SK-N-SH treated with all-trans-retinoic acid at 6 μM for 48 hours (cell line): ENCODE measurements at regions not wholly inside any gene's neighbourhood (a gene's known extent, or its start where the extent isn't known, plus 50 kb on each side); places are given as distances from the start of the nearest gene placed in this dataset.

ENCODE experiments used
- ATAC-seq: fragments of 200-7000 bp; cut with Tn5 transposase; 3 replicates; pipeline ENCODE4 v1.9.1; 2020; ENCODE audit warnings: mild to moderate bottlenecking, moderate library complexity
- ARNTL ChIP-seq: fragments of 450-650 bp; formaldehyde crosslinking; IDR thresholded peaks from 2 replicates; pipeline ENCODE4 v1.5.0; 2020; ENCODE audit warnings: low read depth, mild to moderate bottlenecking, moderate library complexity, borderline replicate concordance
- BACH2 ChIP-seq: fragments of 250-450 bp; sonication (Bioruptor Pico); IDR thresholded peaks from 2 replicates; pipeline ENCODE4 v1.9.0; 2021; ENCODE audit warnings: mild to moderate bottlenecking, borderline replicate concordance
- CSDC2 ChIP-seq: fragments of 250-450 bp; sonication (Bioruptor Pico); IDR thresholded peaks from 2 replicates; pipeline ENCODE4 v1.5.0; 2020; ENCODE audit warnings: mild to moderate bottlenecking, moderate library complexity
- ESRRG ChIP-seq: fragments of 250-450 bp; sonication (Bioruptor Pico); IDR thresholded peaks from 2 replicates; pipeline ENCODE4 v1.6.1; 2021; ENCODE audit warnings: mild to moderate bottlenecking
- GLIS3 ChIP-seq: fragments of 250-450 bp; sonication (Bioruptor Pico); IDR thresholded peaks from 2 replicates; pipeline ENCODE4 v1.5.0; 2020; ENCODE audit warnings: mild to moderate bottlenecking, moderate library complexity
- ISL1 ChIP-seq: fragments of 250-450 bp; sonication (Bioruptor Pico); IDR thresholded peaks from 2 replicates; pipeline ENCODE4 v2.1.2; 2022; ENCODE audit warnings: mild to moderate bottlenecking, moderate library complexity
- OSR1 ChIP-seq: fragments of 250-450 bp; sonication (Bioruptor Pico); IDR thresholded peaks from 2 replicates; pipeline ENCODE4 v1.8.0; 2022; ENCODE audit warnings: moderate library complexity, mild to moderate bottlenecking, inconsistent platforms
- PPARA ChIP-seq: fragments of 250-450 bp; sonication (Bioruptor Pico); IDR thresholded peaks from 2 replicates; pipeline ENCODE4 v1.5.0; 2020; ENCODE audit warnings: mild to moderate bottlenecking, borderline replicate concordance
- RARB ChIP-seq: fragments of 250-450 bp; sonication (Bioruptor Pico); IDR thresholded peaks from 2 replicates; pipeline ENCODE4 v1.8.0; 2021; ENCODE audit warnings: mild to moderate bottlenecking, moderate library complexity
- SNAI2 ChIP-seq: fragments of 250-450 bp; sonication (Bioruptor Pico); IDR thresholded peaks from 2 replicates; pipeline ENCODE4 v1.5.0; 2020; ENCODE audit warnings: mild to moderate bottlenecking, moderate library complexity
- TOX ChIP-seq: fragments of 250-450 bp; sonication (Bioruptor Pico); IDR thresholded peaks from 2 replicates; pipeline ENCODE4 v1.8.0; 2021; ENCODE audit warnings: mild to moderate bottlenecking, moderate library complexity, borderline replicate concordance
- TSHZ2 ChIP-seq: fragments of 250-450 bp; sonication (Bioruptor Pico); IDR thresholded peaks from 2 replicates; pipeline ENCODE4 v1.5.0; 2020; ENCODE audit warnings: mild to moderate bottlenecking, moderate library complexity
- ZC3H10 ChIP-seq: fragments of 250-450 bp; sonication (Bioruptor Pico); IDR thresholded peaks from 2 replicates; pipeline ENCODE4 v1.5.1; 2021; ENCODE audit warnings: mild to moderate bottlenecking, moderate library complexity
- ZFP3 ChIP-seq: fragments of 250-450 bp; sonication (Bioruptor Pico); IDR thresholded peaks from 2 replicates; pipeline ENCODE4 v1.5.0; 2020; ENCODE audit warnings: mild to moderate bottlenecking, moderate library complexity
- ZFP30 ChIP-seq: fragments of 450-650 bp; formaldehyde crosslinking; IDR thresholded peaks from 2 replicates; pipeline ENCODE4 v1.5.0; 2022; ENCODE audit warnings: mild to moderate bottlenecking, moderate library complexity
- ZNF565 ChIP-seq: fragments of 450-650 bp; formaldehyde crosslinking; conservative IDR thresholded peaks from 2 replicates; pipeline ENCODE4 v1.5.0; 2020; ENCODE audit warnings: low read depth, mild to moderate bottlenecking, moderate library complexity
- ZNF70 ChIP-seq: fragments of 450-650 bp; formaldehyde crosslinking; IDR thresholded peaks from 2 replicates; pipeline ENCODE4 v1.5.0; 2020; ENCODE audit warnings: mild to moderate bottlenecking, moderate library complexity
- ZNF8 ChIP-seq: fragments of 450-650 bp; formaldehyde crosslinking; IDR thresholded peaks from 2 replicates; pipeline ENCODE4 v1.5.0; 2020; ENCODE audit warnings: mild to moderate bottlenecking, moderate library complexity
- TF ChIP-seq, protein P1 (sequence below): fragments of 250-450 bp; sonication (Bioruptor Pico); IDR thresholded peaks from 2 replicates; pipeline ENCODE4 v1.5.1; 2020; ENCODE audit warnings: low read depth, mild to moderate bottlenecking, moderate library complexity
- TF ChIP-seq, protein P2 (sequence below): fragments of 250-450 bp; sonication (Bioruptor Pico); IDR thresholded peaks from 2 replicates; pipeline ENCODE4 v1.5.1; 2021; ENCODE audit warnings: mild to moderate bottlenecking, moderate library complexity
- TF ChIP-seq, protein P3 (sequence below): fragments of 250-450 bp; sonication (Bioruptor Pico); IDR thresholded peaks from 2 replicates; pipeline ENCODE4 v1.8.0; 2021; ENCODE audit warnings: low read depth, mild to moderate bottlenecking, moderate library complexity, borderline replicate concordance

DNA sequence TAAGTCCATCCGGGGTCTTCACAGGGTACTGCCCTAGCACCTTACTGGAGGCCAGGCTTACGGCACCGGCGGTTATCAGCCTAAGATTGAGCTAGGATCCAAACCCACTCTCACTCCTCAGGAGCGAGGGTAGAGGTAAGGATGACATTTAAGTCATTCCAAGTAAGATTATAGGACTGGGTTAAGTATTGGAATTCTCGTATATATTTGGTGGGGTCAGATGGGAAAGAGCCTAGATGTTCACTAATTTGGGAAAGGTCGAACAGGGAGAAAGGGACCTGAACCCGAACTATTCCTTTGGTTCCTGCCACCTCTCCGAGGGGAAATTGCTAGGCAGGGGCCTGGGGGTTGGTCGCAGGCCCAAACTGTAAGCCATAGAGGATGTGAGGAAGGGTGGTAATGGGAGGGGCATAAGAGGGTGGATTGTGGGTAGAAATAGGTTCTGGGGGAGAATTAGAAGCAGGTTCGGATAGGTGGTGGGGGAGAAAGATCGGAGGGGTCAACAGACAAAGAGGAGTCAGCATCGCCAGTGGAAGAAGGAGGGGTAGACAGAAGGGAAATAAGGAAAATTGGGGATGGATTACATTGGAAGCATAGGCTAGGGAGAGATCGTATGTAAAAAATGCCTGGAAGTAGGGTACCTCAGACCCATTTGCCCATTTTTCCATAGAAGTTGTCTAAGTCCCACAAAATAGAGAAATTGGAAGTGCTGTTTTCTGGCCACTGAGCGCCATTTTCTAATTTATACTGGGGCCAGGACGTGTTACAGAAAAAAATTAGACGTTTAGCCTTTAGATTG is 747.1 kb upstream of the ADGRB3 start:
- ATAC-seq = no peak
- TF ChIP-seq ZNF70 (CRISPR knock-in tag) (no peak), CSDC2 (CRISPR knock-in tag) (no peak), TOX (no peak), GLIS3 (no peak), SNAI2 (CRISPR knock-in tag) (no peak), RARB (no peak), ZC3H10 (CRISPR knock-in tag) (no peak), OSR1 (no peak), ZNF8 (CRISPR knock-in tag) (no peak), TSHZ2 (CRISPR knock-in tag) (no peak), PPARA (CRISPR knock-in tag) (no peak)
- TF ChIP-seq, protein P1, sequence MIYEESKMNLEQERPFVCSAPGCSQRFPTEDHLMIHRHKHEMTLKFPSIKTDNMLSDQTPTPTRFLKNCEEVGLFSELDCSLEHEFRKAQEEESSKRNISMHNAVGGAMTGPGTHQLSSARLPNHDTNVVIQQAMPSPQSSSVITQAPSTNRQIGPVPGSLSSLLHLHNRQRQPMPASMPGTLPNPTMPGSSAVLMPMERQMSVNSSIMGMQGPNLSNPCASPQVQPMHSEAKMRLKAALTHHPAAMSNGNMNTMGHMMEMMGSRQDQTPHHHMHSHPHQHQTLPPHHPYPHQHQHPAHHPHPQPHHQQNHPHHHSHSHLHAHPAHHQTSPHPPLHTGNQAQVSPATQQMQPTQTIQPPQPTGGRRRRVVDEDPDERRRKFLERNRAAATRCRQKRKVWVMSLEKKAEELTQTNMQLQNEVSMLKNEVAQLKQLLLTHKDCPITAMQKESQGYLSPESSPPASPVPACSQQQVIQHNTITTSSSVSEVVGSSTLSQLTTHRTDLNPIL (CRISPR knock-in tag) = no peak

DNA sequence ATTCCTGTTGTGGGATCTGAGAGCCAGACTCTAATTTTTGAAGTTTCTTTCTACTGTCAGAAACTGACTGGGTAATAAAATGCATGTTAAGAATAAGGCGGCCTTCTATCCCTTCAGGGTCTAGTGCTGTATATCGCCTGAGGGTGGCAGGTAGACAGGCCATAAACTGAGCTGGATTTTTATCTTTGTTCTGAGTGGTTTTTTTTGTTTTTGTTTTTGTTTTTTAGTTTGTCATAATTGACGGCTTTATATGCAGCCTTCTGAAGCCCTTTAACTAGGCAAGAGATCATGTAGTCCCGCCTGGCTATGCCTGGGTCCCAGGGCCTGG is 747.7 kb upstream of the ADGRB3 start:
- ATAC-seq = no peak

GRCh38 chr6:67886840-67887292 is 748.2 kb upstream of the ADGRB3 start:
- TF ChIP-seq ZNF70 (CRISPR knock-in tag) = no peak
- TF ChIP-seq TOX = no peak
- TF ChIP-seq ZFP3 (CRISPR knock-in tag) = no peak
- no peak for TF ChIP-seq ARNTL (CRISPR knock-in tag)
- no peak for TF ChIP-seq OSR1
- no peak for TF ChIP-seq ZNF565
- no peak for TF ChIP-seq TSHZ2 (CRISPR knock-in tag)
- TF ChIP-seq RARB = no peak
- TF ChIP-seq ISL1 (CRISPR knock-in tag) = no peak
- TF ChIP-seq PPARA (CRISPR knock-in tag) = no peak
- TF ChIP-seq, protein P2, sequence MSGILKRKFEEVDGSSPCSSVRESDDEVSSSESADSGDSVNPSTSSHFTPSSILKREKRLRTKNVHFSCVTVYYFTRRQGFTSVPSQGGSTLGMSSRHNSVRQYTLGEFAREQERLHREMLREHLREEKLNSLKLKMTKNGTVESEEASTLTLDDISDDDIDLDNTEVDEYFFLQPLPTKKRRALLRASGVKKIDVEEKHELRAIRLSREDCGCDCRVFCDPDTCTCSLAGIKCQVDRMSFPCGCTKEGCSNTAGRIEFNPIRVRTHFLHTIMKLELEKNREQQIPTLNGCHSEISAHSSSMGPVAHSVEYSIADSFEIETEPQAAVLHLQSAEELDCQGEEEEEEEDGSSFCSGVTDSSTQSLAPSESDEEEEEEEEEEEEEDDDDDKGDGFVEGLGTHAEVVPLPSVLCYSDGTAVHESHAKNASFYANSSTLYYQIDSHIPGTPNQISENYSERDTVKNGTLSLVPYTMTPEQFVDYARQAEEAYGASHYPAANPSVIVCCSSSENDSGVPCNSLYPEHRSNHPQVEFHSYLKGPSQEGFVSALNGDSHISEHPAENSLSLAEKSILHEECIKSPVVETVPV (CRISPR knock-in tag) = no peak
- TF ChIP-seq ZFP30 (CRISPR knock-in tag) = no peak
- no peak for TF ChIP-seq SNAI2 (CRISPR knock-in tag)
- TF ChIP-seq, protein P3, sequence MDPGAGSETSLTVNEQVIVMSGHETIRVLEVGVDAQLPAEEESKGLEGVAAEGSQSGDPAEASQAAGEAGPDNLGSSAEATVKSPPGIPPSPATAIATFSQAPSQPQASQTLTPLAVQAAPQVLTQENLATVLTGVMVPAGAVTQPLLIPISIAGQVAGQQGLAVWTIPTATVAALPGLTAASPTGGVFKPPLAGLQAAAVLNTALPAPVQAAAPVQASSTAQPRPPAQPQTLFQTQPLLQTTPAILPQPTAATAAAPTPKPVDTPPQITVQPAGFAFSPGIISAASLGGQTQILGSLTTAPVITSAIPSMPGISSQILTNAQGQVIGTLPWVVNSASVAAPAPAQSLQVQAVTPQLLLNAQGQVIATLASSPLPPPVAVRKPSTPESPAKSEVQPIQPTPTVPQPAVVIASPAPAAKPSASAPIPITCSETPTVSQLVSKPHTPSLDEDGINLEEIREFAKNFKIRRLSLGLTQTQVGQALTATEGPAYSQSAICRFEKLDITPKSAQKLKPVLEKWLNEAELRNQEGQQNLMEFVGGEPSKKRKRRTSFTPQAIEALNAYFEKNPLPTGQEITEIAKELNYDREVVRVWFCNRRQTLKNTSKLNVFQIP = no peak
- TF ChIP-seq BACH2 (CRISPR knock-in tag) = no peak
- TF ChIP-seq ZC3H10 (CRISPR knock-in tag) = no peak
- TF ChIP-seq ESRRG (CRISPR knock-in tag) = no peak
- TF ChIP-seq, all 23 proteins: peak for 0
- no peak for ATAC-seq

More for the DNA sequence above, 747.7 kb upstream of the ADGRB3 start:
- TF ChIP-seq ISL1 (CRISPR knock-in tag) = no peak
- TF ChIP-seq, protein P2 (CRISPR knock-in tag) = no peak
- no peak for TF ChIP-seq ARNTL (CRISPR knock-in tag)
- no peak for TF ChIP-seq ZNF70 (CRISPR knock-in tag)
